Motor neuron (in vitro differentiated cells): ENCODE measurements at regions not wholly inside any gene's neighbourhood (a gene's known extent, or its start where the extent isn't known, plus 50 kb on each side); places are given as distances from the start of the nearest gene placed in this dataset.
A peak's percentile ranks its signal among the peaks of the same experiment; 100 is the strongest.

Experiments
- ATAC-seq, 8 experiments: fragments of 200-7000 bp; cut with Tn5 transposase; replicated peaks in 6 of 8; 2 replicates each; pipeline ENCODE4 v1.8.0; 2021; ENCODE audit warnings: mild to moderate bottlenecking in 8 of 8, moderate library complexity in 8 of 8
- H3K27ac ChIP-seq, 2 donors: fragments of 250-450 bp; sonication (Bioruptor Pico); 2 replicates each; pipeline ENCODE4 v1.9.0; 2021; ENCODE audit warnings: antibody characterized with exemption in 2 of 2, mild to moderate bottlenecking in 2 of 2, moderate library complexity in 1 of 2
- H3K4me1 ChIP-seq, 2 donors: fragments of 250-450 bp; sonication (Bioruptor Pico); replicated peaks in 1 of 2; 2 replicates each; pipeline ENCODE4 v1.6.1; 2021; ENCODE audit warnings: antibody characterized with exemption in 2 of 2, mild to moderate bottlenecking in 2 of 2, moderate library complexity in 1 of 2
- H3K4me3 ChIP-seq, 5 donors: fragments of 250-450 bp; sonication (Bioruptor Pico); 2 replicates each; pipeline ENCODE4 v1.9.0; 2021; ENCODE audit warnings: antibody characterized with exemption in 5 of 5, mild to moderate bottlenecking in 5 of 5, moderate library complexity in 4 of 5
- WGBS, 10 experiments: fragments of 450-650 bp; shearing (Covaris generic); methylation state at CpG; one replicate each; pipeline ENCODE4 v1.0.0; 2022; 5-methylcytosine and 5-hydroxymethylcytosine counted together
- in situ Hi-C, 9 experiments: fragments of 400-800 bp; cut with MboI; loops; one replicate each; pipeline ENCODE4 v1.15.0; 2021; ENCODE audit warnings: low sequenced_read_pairs in 9 of 9, low pct_unique_long_range_greater_than_20kb in 2 of 9; ENCODE audit not compliant: unreplicated experiment in 9 of 9

- 33 to 93% (median 46%) methylated on average over 1 to 12 of the region's 12 CpGs; no CpG with 5 or more reads in 1 of the 10 experiments for WGBS, 10 experiments
- H3K4me3 ChIP-seq = no peak overlapping the region
- in situ Hi-C loops = loop anchor here in 1 of 9 experiments (10.0 kb wide), 1 partner anchor 725 kb away; no protein-coding TSS in a partner anchor
- peak overlapping the region in 1 of 2 donors; percentile 47 for H3K27ac ChIP-seq
- H3K4me1 ChIP-seq = peaks cover 25 to 40% of the 10 kb centered on the region in 2 donors
- ATAC-seq = peak in 5 of 8 experiments; percentile 82 to 92 (median 84)
Measured at GRCh38 chr4:83779103-83780052, 243.5 kb downstream of the GPAT3 start.

DNA sequence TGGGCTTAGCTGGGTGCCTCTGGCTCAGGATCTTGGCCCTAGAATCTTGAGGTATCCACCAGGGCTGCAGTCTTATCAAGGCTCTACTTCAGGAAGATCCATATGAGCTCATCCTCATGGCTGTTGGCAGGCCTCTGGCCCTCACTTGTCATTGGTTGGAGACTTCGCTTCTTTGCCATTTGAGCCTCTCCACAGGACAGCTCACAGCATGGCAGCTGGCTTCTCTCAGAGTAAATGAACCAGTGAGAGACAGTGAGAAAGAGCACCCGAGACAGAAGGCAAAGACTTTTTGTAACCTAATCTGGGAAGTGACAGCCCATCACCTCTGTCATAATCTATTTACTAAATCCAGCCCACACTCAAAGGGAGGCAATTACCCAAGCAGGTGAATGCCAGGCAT, 236.8 kb downstream of the GPAT3 start:
- no peak overlapping the region for H3K4me3 ChIP-seq
- no peak for ATAC-seq
- 60 to 100% (median 95%) methylated on average over 1 to 2 of the region's 2 CpGs; no CpG with 5 or more reads in 2 of the 10 experiments for WGBS, 10 experiments
- in situ Hi-C loops = loop anchor here in 7 of 9 experiments (10.0 to 25.0 kb wide), 6 partner anchors 110 to 740 kb away; partner anchors contain the start of gene NKX6-1 (in 1 of the 7)
- H3K27ac ChIP-seq = no peak overlapping the region
- H3K4me1 ChIP-seq = peaks cover 0 to 13% of the 10 kb centered on the region in 2 donors

GRCh38 chr4:83771113-83771705, 235.3 kb downstream of the GPAT3 start:
- H3K4me1 ChIP-seq = peaks cover 2 to 22% of the 10 kb centered on the region in 2 donors
- ATAC-seq = peak; percentile 87 to 96 (median 90)
- no peak overlapping the region for H3K4me3 ChIP-seq
- H3K27ac ChIP-seq = no peak overlapping the region
- in situ Hi-C loops = loop anchor here in 7 of 9 experiments (10.0 to 25.0 kb wide), 6 partner anchors 109 to 741 kb away; partner anchors contain the start of gene NKX6-1 (in 1 of the 7)
- WGBS, 10 experiments = 0 to 43% (median 18%) methylated on average over 1 to 2 of the region's 2 CpGs; no CpG with 5 or more reads in 2 of the 10 experiments

DNA sequence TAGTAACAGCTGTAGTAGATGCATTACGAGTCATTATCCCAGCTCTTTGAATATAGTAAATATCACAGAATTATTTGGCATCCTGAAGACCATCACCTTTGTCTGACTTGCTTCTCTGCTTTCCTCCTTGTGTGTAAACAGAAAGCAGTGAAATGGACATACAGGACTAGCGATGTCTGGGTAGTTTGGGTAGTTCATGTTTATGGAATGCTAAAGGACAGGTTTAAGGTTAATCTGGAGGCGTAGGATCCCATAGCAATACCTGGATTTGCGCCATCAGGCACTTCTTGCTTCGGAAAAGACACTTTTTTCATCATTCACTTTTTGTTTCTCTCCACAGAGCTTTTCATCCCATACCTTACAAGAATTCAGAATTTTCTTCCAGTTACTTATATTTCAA, 232.2 kb downstream of the GPAT3 start:
- Histone ChIP-seq H3K27ac (no peak overlapping the region), H3K4me1 (peaks cover 2 to 22% of the 10 kb centered on the region in 2 donors), H3K4me3 (no peak overlapping the region)
- WGBS, 10 experiments = 67 to 100% (median 92%) methylated on average over 1 to 5 of the region's 5 CpGs
- in situ Hi-C loops = loop anchor here in 6 of 9 experiments (25.0 kb wide), 5 partner anchors 106 to 744 kb away; partner anchors contain the start of gene NKX6-1 (in 1 of the 6)
- ATAC-seq = no peak

DNA sequence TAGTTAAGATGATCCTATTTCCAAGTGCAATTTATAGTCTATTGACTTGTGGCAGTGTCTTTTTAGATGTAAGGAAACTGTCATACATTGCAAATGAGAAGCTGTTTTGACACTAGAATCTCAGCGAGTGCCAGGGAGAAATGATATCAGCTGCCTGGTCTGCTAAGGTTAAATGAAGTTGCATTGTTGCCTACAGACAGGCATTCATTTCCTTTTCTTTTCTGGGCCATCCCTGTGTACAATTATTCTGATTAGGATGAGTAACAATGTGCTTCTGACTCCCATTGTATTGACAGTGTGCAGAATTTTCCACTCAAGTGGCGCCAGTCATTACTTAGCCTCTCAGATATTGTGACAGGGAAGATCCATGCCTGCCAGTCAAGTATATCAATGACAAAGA, 231.2 kb downstream of the GPAT3 start:
- 50 to 90% (median 58%) methylated on average over 1 to 2 of the region's 2 CpGs; no CpG with 5 or more reads in 4 of the 10 experiments for WGBS, 10 experiments
- no peak overlapping the region for H3K27ac ChIP-seq
- in situ Hi-C loops = loop anchor here in 6 of 9 experiments (25.0 kb wide), 5 partner anchors 105 to 745 kb away; partner anchors contain the start of gene NKX6-1 (in 1 of the 6)
- peak in 6 of 8 experiments; percentile 35 to 84 (median 64) for ATAC-seq
- peaks cover 2 to 22% of the 10 kb centered on the region in 2 donors for H3K4me1 ChIP-seq
- H3K4me3 ChIP-seq = no peak overlapping the region

DNA sequence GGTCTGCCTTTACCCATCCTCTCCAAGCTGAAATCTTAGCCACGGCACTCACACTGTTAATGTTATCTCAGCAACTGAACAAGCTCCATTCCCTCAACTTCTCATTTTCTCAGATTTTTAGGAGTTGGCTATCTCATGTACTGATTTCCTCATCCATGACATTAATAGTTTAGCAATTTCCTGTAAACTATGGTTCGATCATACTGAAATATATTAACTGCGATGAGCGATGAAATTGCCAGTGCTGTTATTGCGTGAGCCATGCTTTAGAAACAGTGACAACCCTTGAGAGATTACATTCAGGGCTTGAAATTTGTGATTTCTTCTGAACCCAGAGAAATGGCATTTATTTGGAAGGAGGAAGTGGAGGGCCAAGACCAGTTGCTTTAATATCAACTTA, 223.7 kb downstream of the GPAT3 start:
- H3K4me3 ChIP-seq = no peak overlapping the region

GRCh38 chr4:83758285-83758684, 222.4 kb downstream of the GPAT3 start:
- Histone ChIP-seq H3K4me1 (no peaks in the 10 kb centered on the region), H3K27ac (no peak overlapping the region), H3K4me3 (no peak overlapping the region)
- WGBS, 10 experiments = 67 to 91% (median 84%) methylated on average over 1 of the region's 1 CpG; no CpG with 5 or more reads in 6 of the 10 experiments
- ATAC-seq = no peak
- in situ Hi-C loops = loop anchor here in 6 of 9 experiments (25.0 kb wide), 5 partner anchors 96 to 754 kb away; partner anchors contain the start of gene NKX6-1 (in 1 of the 6)

More for the DNA sequence above, 223.7 kb downstream of the GPAT3 start:
- no peaks in the 10 kb centered on the region for H3K4me1 ChIP-seq
- no peak for ATAC-seq
- 61 to 100% (median 91%) methylated on average over 1 to 5 of the region's 5 CpGs for WGBS, 10 experiments
- in situ Hi-C loops = loop anchor here in 6 of 9 experiments (25.0 kb wide), 5 partner anchors 97 to 753 kb away; partner anchors contain the start of gene NKX6-1 (in 1 of the 6)
- H3K27ac ChIP-seq = no peak overlapping the region

GRCh38 chr4:83757121-83757621, 221.3 kb downstream of the GPAT3 start:
- in situ Hi-C loops = loop anchor here in 6 of 9 experiments (25.0 kb wide), 5 partner anchors 95 to 755 kb away; partner anchors contain the start of gene NKX6-1 (in 1 of the 6)
- ATAC-seq = peak in 2 of 8 experiments; percentile 99 to 100
- no peak overlapping the region for H3K4me3 ChIP-seq
- H3K4me1 ChIP-seq = no peaks in the 10 kb centered on the region
- H3K27ac ChIP-seq = no peak overlapping the region
- whole genome bisulfite sequencing, 10 experiments = 0 to 40% (median 17%) methylated on average over 1 to 2 of the region's 2 CpGs; no CpG with 5 or more reads in 5 of the 10 experiments

- 7 to 89% (median 59%) methylated on average over 1 to 2 of the region's 2 CpGs; no CpG with 5 or more reads in 1 of the 10 experiments for WGBS, 10 experiments
- no peak for ATAC-seq
Measured at GRCh38 chr4:83753260-83753659, 217.4 kb downstream of the GPAT3 start.

GRCh38 chr4:83751336-83751949, 215.5 kb downstream of the GPAT3 start:
- in situ Hi-C loops = loop anchor here in 6 of 9 experiments (25.0 kb wide), 5 partner anchors 89 to 761 kb away; partner anchors contain the start of gene NKX6-1 (in 1 of the 6)
- no peak overlapping the region for H3K4me3 ChIP-seq
- WGBS, 10 experiments = 33 to 86% (median 68%) methylated on average over 1 of the region's 1 CpG; no CpG with 5 or more reads in 6 of the 10 experiments
- no peak overlapping the region for H3K27ac ChIP-seq
- peaks cover 0 to 8% of the 10 kb centered on the region in 2 donors for H3K4me1 ChIP-seq
- no peak for ATAC-seq

More at GRCh38 chr4:83753260-83753659, 217.4 kb downstream of the GPAT3 start:
- Histone ChIP-seq H3K4me1 (peaks cover 0 to 8% of the 10 kb centered on the region in 2 donors), H3K27ac (no peak overlapping the region), H3K4me3 (no peak overlapping the region)
- in situ Hi-C loops = loop anchor here in 6 of 9 experiments (25.0 kb wide), 5 partner anchors 91 to 759 kb away; partner anchors contain the start of gene NKX6-1 (in 1 of the 6)

- Histone ChIP-seq H3K27ac (no peak overlapping the region), H3K4me1 (peaks cover 0 to 8% of the 10 kb centered on the region in 2 donors), H3K4me3 (no peak overlapping the region)
- in situ Hi-C loops = no loop called here
- 100% methylated on average over 1 to 2 of the region's 2 CpGs; no CpG with 5 or more reads in 7 of the 10 experiments for WGBS, 10 experiments
- no peak for ATAC-seq
Measured at GRCh38 chr4:83748711-83749110, 212.8 kb downstream of the GPAT3 start.

GRCh38 chr4:83738895-83739294, 203.0 kb downstream of the GPAT3 start:
- Histone ChIP-seq H3K4me1 (no peaks in the 10 kb centered on the region), H3K27ac (no peak overlapping the region), H3K4me3 (no peak overlapping the region)
- in situ Hi-C loops = no loop called here
- no peak for ATAC-seq
- 19 to 100% (median 87%) methylated on average over 1 to 2 of the region's 2 CpGs for WGBS, 10 experiments
